Right cardiac atrium (tissue), 5 donors: ENCODE measurements at regions not wholly inside any gene's neighbourhood (a gene's known extent, or its start where the extent isn't known, plus 50 kb on each side); places are given as distances from the start of the nearest gene placed in this dataset.
A peak's percentile ranks its signal among the peaks of the same experiment; 100 is the strongest.

Experiments used
- ATAC-seq, 2 donors: fragments of 200-7000 bp; cut with Tn5 transposase; one replicate each; pipeline versions ENCODE4 v1.8.0 to v1.9.1; 2020; ENCODE audit warnings: moderate library complexity in 2 of 2, mild to moderate bottlenecking in 1 of 2
- DNase-seq, 3 donors: peaks; one replicate each; pipeline ENCODE4 v3.0.0-alpha.2; 2020
- H3K27ac ChIP-seq: one replicate; pipeline ENCODE4 v1.5.1; 2013; ENCODE audit warnings: mild to moderate bottlenecking, low read length, control low read depth, moderate library complexity
- H3K27me3 ChIP-seq: one replicate; pipeline ENCODE4 v1.6.1; 2013; ENCODE audit not compliant: control insufficient read depth, insufficient read depth
- H3K4me1 ChIP-seq: one replicate; pipeline ENCODE4 v1.6.1; 2013; ENCODE audit warnings: low read length; ENCODE audit not compliant: control insufficient read depth, insufficient read depth
- H3K4me3 ChIP-seq: one replicate; pipeline ENCODE4 v1.5.1; 2013; ENCODE audit warnings: low read length, control low read depth
- H3K9me3 ChIP-seq: one replicate; pipeline ENCODE4 v1.6.1; 2013; ENCODE audit warnings: low read length; ENCODE audit not compliant: control insufficient read depth
- WGBS: extraction: QIAGEN DNeasy Blood & Tissue Kit; methylation state at CpG from one replicate; pipeline ENCODE4 v1.1.7; 2013; 5-methylcytosine and 5-hydroxymethylcytosine counted together
- intact Hi-C, 4 donors: fragments of 100-400 bp; cut with DNase I; formaldehyde crosslinking; loops; one replicate each; pipeline versions ENCODE4 v1.11.0 to v1.14.0; 2022 to 2023
- donor health status: healthy with polysubstance abuse.
- donor health status: DM: no; HTN: yes; CAD: no.
- donor health status: DM: no; HTN: no; CAD: no.
- donor health status: DM: no; HTN: yes; CAD: no; lungs with severe emphysema.
- donor health status: DM: yes; HTN: yes; CAD: no.

DNA sequence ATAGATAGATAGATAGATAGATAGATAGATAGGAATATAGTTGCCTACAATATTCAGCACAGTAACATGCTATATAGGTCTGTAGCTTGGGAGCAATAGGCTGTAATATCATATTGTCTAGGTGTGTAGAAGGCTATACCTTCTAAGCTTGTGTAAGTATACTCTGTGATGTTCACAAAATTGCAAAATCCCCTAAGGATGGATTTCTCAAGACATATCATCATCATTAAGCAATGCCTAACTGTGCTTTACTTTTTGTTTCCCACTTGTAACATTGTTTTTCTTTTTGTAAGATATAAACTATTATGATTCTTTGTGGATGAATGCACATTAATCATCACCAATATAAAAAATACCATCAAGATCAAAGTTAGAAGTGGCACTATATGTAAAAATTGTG is 1905.6 kb downstream of the NCAM2 start:
- Histone ChIP-seq H3K4me3 (no peak overlapping the region), H3K4me1 (no peaks in the 10 kb centered on the region), H3K9me3 (no peaks in the 10 kb centered on the region), H3K27me3 (no peaks in the 10 kb centered on the region), H3K27ac (no peak overlapping the region)
- no peak for ATAC-seq
- intact Hi-C loops, result no loop called here
- no peak for DNase-seq

DNA sequence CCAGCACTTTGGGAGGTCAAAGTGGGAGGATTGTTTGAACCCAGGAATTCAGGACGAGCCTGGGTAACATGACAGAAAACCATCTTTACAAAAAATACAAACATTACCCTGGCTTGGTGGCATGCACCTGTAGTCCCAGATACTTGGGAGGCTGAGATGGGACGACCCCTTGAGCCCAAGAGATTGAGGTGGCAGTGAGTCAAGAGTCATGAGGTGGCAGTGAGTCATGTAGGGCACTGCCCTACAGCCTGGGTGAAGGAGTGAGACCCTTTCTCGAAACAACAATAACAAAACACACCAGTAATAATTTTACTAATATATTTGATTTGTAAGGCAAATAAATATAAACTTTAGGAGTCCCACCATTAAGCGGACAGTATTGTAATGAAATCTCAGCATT is 1906.2 kb downstream of the NCAM2 start:
- Histone ChIP-seq H3K4me3 (no peak overlapping the region), H3K9me3 (no peaks in the 10 kb centered on the region), H3K27me3 (no peaks in the 10 kb centered on the region), H3K4me1 (no peaks in the 10 kb centered on the region), H3K27ac (no peak overlapping the region)
- 70% methylated on average over 4 of the region's 4 CpGs for WGBS
- intact Hi-C loops, result no loop called here
- no peak for ATAC-seq
- DNase-seq, result no peak

DNA sequence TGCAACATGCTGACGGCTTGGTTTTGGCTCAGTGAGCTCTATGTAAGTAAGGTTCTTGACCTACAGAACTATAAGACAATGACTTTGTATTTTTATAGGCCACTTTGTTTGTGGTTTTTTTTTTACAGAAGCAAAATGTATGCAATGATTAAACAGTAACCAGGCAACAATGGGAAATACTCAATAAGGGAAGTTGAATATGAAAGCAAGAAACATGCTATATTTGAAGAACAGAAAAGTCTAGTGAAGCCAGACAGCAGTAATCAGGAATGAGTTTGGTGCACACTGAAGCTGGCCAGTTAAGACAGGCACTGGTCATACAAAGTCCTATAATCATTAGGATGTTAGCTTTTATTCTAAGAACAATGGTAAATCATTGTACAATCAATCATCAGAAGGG is 1926.8 kb downstream of the NCAM2 start:
- Histone ChIP-seq H3K4me1 (no peaks in the 10 kb centered on the region), H3K27me3 (no peaks in the 10 kb centered on the region), H3K4me3 (no peak overlapping the region), H3K9me3 (no peaks in the 10 kb centered on the region), H3K27ac (no peak overlapping the region)
- no peak for DNase-seq
- ATAC-seq, result no peak
- whole genome bisulfite sequencing, result 83% methylated on average over 1 of the region's 1 CpG
- intact Hi-C loops, result no loop called here

DNA sequence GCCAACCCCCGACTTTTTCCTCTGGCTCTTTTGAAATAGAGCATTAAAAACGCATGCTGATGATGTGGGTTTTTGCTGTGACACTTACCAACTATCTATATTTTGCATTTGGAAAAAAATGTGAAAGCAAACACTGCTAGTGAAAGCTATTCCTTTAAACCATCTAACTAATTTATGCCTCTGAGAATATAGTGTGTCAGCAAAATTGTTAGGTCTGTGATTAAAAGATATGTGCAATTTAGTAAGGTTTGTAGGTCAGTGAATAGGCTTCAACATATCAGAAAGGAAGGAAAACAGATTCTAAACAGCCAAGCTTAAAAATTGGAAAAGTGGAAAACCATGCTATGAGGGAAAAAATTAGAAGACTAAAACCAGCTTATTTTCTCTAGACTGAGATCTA is 1929.3 kb downstream of the NCAM2 start:
- WGBS, result 72% methylated on average over 2 of the region's 2 CpGs
- DNase-seq (no peak), ATAC-seq (no peak)
- H3K27me3 ChIP-seq, result no peaks in the 10 kb centered on the region
- no peaks in the 10 kb centered on the region for H3K9me3 ChIP-seq
- H3K27ac ChIP-seq, result no peak overlapping the region
- no peaks in the 10 kb centered on the region for H3K4me1 ChIP-seq
- H3K4me3 ChIP-seq, result no peak overlapping the region
- intact Hi-C loops, result no loop called here

DNA sequence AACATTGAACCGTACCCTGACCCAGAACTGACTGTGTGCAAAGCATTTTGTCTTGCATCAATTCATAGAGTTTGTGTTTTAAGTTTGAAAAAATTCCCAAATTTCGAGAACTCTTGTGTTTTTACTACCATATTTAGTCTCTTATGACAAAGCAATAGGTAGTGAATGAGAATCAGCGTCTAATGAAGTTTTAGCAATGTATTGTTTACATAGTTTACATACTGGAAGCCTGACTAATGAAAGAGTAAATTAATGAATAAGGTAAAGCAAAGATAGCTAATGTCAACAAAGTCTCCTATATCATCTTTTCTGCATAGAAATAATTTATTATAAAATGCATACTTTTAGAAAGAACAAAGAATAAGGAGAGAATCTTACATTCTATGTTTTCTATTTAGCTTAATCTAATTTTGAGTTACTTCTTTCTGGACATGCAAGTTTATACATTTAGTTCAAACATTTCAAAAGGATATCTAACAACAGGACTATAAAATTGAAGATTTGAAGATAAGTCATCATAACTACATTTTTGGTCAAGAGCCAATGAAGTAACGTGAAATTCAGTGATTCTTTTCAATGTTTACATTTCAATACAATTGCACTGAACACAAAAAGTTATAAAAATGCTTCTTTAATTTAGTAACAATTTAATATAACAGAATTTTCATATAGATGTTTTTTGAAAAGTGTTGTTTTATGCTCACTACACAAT is 1943.7 kb downstream of the NCAM2 start:
- WGBS, result 76% methylated on average over 4 of the region's 4 CpGs
- Histone ChIP-seq H3K4me3 (no peak overlapping the region), H3K27me3 (no peaks in the 10 kb centered on the region), H3K4me1 (no peaks in the 10 kb centered on the region), H3K9me3 (no peaks in the 10 kb centered on the region), H3K27ac (no peak overlapping the region)
- DNase-seq (no peak), ATAC-seq (no peak)
- intact Hi-C loops, result no loop called here

DNA sequence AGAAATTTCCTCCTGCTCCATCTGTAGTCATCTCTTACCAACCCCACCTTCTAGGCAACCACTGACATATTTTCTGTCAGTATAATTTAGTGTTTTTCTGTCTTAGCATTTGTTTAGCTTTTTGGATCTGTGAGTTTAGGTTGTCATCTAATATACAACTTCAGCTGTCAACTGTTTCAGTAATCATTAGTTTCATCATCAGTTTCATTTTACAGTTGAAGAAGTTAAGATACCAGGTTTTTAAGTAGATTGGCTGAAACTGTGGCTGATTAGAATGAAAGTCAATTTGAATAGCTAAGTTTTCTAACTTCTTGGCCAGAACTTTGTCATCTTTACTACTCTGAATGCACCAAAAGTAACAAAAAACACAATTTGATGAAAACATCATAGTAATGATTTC is 1957.3 kb downstream of the NCAM2 start:
- no peaks in the 10 kb centered on the region for H3K4me1 ChIP-seq
- H3K4me3 ChIP-seq, result no peak overlapping the region
- intact Hi-C loops, result no loop called here
- H3K27me3 ChIP-seq, result no peaks in the 10 kb centered on the region
- DNase-seq (no peak), ATAC-seq (no peak)
- H3K9me3 ChIP-seq, result no peaks in the 10 kb centered on the region
- no peak overlapping the region for H3K27ac ChIP-seq

DNA sequence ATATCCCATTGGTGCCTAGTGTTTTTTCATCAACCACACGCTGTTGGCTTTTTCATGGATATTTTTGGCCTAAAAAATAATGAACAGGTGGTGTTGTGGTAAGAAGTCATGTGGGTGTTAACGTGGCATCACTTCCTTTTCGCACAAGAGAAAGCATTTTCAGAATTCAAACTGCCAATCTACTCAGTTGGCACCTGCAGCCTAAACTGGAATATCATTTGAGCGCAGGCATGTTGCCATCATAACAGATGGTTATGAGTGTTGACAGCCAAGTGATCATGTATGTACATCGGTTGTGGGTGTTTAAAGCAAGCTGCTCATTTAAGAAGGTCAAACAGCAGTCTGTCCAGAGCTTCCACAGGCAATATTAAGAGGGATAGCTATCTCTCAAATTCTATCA is 1963.0 kb downstream of the NCAM2 start:
- Histone ChIP-seq H3K4me3 (no peak overlapping the region), H3K27me3 (no peaks in the 10 kb centered on the region), H3K9me3 (no peaks in the 10 kb centered on the region), H3K4me1 (no peaks in the 10 kb centered on the region), H3K27ac (no peak overlapping the region)
- ATAC-seq (no peak), DNase-seq (no peak)
- intact Hi-C loops, result no loop called here
- WGBS, result 67% methylated on average over 5 of the region's 5 CpGs

DNA sequence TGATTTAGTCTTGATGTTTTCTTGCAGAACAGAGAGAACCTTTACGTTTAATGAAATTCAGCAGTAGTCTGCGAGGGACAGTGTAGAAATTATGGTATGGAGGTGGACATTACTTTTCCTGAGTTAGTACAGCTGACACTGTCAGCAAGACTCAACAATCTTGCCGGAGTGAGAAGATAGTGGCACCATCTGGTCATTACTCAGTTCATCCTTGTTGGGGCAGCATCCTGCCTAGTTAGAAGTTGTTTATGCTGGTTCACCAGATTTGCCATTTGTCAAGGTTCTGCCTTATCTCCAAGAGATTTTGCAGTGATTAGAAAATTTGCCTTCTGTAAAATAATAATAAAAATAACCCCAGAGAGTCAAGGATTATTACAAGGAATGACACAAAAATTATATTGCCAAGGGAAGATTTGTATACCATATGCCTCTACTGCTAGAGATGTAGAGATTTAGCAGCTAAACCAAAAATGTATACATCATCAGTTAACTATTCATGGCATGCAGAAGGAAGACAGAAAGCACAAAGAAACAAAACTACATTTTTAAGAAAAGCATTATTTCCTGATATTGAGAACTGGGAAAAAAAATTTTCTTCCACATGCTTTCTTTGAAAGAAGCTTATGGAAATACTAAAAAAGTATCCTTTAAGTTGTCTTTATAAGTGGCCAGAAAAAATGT is 1967.4 kb downstream of the NCAM2 start:
- H3K27ac ChIP-seq, result no peak overlapping the region
- intact Hi-C loops, result no loop called here
- H3K4me3 ChIP-seq, result no peak overlapping the region
- H3K4me1 ChIP-seq, result no peaks in the 10 kb centered on the region
- ATAC-seq (no peak), DNase-seq (no peak)
- H3K9me3 ChIP-seq, result no peaks in the 10 kb centered on the region
- 54% methylated on average over 3 of the region's 3 CpGs for WGBS
- no peaks in the 10 kb centered on the region for H3K27me3 ChIP-seq

DNA sequence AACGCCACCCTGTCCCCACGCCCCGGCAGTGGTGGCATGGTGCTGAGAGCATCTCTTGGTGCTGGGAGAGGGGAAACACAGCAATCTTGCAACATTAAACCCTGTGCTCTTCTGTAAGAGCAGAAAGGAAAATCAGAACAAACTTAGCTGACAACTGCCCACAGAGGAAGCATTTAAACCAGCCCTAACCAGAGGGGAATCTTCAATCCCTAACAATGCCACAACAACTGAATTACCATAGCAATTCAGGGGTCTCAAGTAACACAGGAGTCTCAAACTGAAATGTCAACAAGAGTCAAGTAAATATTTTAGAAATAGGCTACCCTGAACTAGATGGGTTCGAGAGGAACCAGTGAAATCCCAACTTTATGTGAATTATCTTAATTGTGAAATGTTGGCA is 1983.6 kb downstream of the NCAM2 start:
- WGBS, result 69% methylated on average over 4 of the region's 4 CpGs
- intact Hi-C loops, result no loop called here
- Histone ChIP-seq H3K4me3 (no peak overlapping the region), H3K9me3 (no peaks in the 10 kb centered on the region), H3K27ac (no peak overlapping the region), H3K27me3 (no peaks in the 10 kb centered on the region), H3K4me1 (no peaks in the 10 kb centered on the region)
- DNase-seq, result no peak
- ATAC-seq, result no peak

DNA sequence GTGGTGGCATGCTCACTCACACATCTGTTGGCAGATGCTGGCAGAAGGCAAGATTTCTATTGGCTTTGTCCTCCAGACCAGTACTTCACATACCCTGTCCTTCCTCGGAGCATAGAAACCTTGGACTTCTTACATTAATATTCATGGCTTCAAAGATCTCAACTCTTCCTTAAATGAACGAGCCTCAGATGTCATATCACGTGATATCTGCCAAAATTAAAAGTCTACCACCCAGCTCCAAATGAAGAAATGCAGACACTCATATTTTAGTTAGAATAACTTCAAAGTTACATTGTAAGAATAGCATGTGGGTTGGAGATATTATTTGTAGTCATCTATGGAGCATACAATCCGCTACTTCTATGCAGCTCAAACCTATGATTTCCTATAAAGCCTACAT is 1994.9 kb downstream of the NCAM2 start:
- no peaks in the 10 kb centered on the region for H3K9me3 ChIP-seq
- H3K4me1 ChIP-seq, result no peaks in the 10 kb centered on the region
- ATAC-seq (no peak), DNase-seq (no peak)
- H3K27ac ChIP-seq, result no peak overlapping the region
- WGBS, result 76% methylated on average over 4 of the region's 4 CpGs
- no peaks in the 10 kb centered on the region for H3K27me3 ChIP-seq
- intact Hi-C loops, result loop anchor here in 1 of 4 donors (10.0 kb wide), 1 partner anchor 292 kb away; no protein-coding TSS in a partner anchor
- no peak overlapping the region for H3K4me3 ChIP-seq

DNA sequence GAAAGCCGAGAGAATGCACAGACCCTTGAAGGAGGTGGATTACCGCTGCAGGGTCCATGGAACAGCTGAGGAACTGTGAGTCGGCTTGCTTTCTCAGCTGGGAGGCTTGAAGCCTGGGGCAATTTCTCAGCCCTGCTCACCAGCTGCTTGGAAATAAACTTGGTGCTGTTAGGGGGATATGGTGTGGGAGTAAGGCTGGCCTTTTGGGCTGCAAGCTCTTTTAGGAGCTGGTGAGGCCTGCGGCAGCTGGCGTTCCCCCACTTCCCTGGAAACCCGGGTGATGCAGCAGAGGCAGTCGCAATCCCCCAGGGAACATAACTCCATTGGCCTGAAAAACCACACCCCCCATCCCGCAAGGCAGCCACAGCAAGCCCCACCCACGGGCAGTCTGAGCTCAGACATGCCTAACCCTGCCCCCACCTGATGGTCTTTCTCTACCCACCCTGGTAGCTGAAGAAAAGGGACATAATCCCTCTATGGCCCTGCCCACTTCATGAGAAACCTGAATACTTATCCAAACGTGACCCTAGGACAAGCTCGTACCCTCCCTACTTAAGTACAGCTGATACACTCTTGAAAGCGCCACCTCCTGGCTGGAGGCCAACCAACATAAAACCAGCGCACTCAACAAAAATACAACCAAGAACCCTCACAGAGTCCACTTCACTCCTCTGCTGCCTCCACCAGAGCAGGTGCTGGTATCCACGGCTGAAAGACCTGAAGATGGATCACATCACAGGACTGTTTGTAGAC is 1995.8 kb downstream of the NCAM2 start:
- 85% methylated on average over 14 of the region's 14 CpGs for WGBS
- H3K27ac ChIP-seq, result no peak overlapping the region
- ATAC-seq, result no peak
- DNase-seq, result peak in 1 of 3 donors; percentile 18
- intact Hi-C loops, result loop anchor here in 1 of 4 donors (10.0 kb wide), 1 partner anchor 291 kb away; no protein-coding TSS in a partner anchor
- no peaks in the 10 kb centered on the region for H3K27me3 ChIP-seq
- no peaks in the 10 kb centered on the region for H3K9me3 ChIP-seq
- no peak overlapping the region for H3K4me3 ChIP-seq
- H3K4me1 ChIP-seq, result no peaks in the 10 kb centered on the region
